ENCODE measurements at regions not wholly inside any gene's neighbourhood (a gene's known extent, or its start where the extent isn't known, plus 50 kb on each side); places are given as distances from the start of the nearest gene placed in this dataset.

DNA sequence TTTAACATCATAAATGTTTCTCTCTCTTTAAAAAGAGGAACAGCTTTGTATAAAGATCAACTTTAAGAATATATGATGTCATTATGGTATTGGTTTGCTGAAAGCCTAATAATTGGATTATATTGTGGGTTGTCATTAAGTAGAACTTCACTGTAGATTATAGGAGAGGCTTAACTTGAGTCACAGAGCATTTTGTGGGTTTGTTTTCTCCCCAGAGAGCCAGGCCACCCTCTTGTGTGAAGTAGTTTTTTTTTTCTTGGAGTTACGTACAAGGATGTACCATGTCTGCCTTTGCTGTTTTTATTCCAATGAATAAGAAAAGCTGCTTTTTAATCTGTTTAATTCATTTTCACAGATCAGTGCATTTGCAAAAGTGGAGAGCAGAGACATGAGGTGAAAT is 354.8 kb upstream of the TBL1XR1 start:
- DNase-seq (ENCODE audit: low spot score) (no peak), ATAC-seq (ENCODE audit: low FRiP score) (no peak)
- TF ChIP-seq, protein P1, sequence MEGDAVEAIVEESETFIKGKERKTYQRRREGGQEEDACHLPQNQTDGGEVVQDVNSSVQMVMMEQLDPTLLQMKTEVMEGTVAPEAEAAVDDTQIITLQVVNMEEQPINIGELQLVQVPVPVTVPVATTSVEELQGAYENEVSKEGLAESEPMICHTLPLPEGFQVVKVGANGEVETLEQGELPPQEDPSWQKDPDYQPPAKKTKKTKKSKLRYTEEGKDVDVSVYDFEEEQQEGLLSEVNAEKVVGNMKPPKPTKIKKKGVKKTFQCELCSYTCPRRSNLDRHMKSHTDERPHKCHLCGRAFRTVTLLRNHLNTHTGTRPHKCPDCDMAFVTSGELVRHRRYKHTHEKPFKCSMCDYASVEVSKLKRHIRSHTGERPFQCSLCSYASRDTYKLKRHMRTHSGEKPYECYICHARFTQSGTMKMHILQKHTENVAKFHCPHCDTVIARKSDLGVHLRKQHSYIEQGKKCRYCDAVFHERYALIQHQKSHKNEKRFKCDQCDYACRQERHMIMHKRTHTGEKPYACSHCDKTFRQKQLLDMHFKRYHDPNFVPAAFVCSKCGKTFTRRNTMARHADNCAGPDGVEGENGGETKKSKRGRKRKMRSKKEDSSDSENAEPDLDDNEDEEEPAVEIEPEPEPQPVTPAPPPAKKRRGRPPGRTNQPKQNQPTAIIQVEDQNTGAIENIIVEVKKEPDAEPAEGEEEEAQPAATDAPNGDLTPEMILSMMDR (IDR thresholded peaks at IDR 0.05): no peak

DNA sequence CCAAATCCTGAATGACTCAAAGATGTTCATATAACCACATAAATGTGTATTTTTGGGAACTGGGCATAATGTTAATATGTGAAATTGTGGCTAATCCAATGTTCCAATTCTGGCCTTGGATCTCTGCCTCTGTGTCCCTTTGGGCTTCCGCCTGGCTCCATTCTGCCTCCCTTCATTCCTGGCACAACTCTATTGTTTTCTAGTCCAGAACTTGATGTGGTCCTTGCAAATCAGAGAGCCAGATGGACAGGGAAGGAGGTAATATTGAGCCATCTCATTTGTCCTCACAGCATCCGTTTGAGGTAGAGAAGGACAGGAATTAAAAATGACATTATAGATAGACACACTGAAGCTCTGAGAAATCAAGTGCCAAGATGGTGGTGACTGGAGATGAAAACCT is 355.7 kb upstream of the TBL1XR1 start:
- TF ChIP-seq, protein P1 (IDR thresholded peaks at IDR 0.05): no peak
- DNase-seq (ENCODE audit: low spot score) (no peak), ATAC-seq (ENCODE audit: low FRiP score) (no peak)

DNA sequence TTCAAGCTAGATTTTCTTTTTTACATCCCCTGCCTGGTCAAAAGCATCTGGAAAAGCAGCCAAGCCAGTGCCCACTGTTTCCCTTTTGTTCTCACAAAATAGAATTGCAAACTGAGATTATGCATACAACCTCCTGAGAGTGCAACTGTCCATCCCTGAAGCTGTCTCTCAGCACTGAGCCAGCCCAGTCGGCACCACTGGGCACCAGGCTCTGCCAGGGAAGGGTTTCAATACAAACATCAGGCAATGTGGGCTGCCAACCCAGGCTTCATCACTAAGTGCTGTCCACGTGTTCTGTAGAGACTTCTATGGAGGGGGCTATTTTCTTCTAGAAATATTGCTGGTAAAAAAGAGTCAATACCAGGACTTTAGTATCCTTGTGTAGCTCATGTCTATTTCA is 356.3 kb upstream of the TBL1XR1 start:
- TF ChIP-seq, protein P1 (IDR thresholded peaks at IDR 0.05): no peak
- ATAC-seq (ENCODE audit: low FRiP score): no peak
- DNase-seq (ENCODE audit: low spot score): no peak

DNA sequence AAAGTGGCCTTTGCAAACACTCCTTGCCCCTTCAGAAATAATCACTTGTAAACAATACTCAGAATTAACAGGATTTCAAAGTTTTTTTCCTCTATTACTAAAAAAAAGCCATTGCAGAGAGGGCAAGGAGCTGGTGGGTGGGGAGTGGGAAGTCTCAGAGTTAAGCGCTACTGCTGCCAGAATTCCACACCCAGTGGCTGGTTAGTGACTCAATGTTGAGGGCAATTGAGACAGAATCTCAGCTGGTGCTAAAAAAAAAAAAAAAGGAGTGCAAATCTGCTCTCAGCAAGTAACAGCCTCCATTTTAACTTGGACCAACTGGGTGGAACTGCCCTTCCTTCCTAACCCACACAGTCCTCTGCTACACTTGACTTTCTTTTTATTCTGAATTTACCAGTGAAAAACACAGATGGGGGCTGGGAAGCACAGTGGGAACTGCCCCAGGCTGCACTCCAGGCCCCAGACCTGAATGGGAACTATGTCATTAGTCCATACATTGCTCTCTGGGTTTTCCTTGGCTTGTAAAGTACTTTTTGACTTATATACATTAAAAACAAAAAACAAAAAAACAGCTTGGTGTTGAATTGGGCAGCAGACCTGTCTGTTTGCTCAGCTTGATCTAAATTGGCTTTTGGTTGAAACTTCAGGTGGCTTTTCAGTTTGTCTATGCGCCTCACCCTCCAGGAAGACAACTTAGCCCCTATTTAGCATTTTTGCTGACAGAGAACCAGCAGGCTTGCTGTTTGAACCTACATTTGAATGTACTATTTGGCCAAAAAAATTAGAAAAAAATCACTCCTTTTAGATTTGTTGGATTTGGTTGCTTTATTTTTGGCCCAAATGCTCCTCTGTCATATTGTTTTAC is 357.8 kb upstream of the TBL1XR1 start:
- DNase-seq (ENCODE audit: low spot score) (no peak), ATAC-seq (ENCODE audit: low FRiP score) (peak; percentile 37)
- TF ChIP-seq, protein P1 (IDR thresholded peaks at IDR 0.05): no peak

DNA sequence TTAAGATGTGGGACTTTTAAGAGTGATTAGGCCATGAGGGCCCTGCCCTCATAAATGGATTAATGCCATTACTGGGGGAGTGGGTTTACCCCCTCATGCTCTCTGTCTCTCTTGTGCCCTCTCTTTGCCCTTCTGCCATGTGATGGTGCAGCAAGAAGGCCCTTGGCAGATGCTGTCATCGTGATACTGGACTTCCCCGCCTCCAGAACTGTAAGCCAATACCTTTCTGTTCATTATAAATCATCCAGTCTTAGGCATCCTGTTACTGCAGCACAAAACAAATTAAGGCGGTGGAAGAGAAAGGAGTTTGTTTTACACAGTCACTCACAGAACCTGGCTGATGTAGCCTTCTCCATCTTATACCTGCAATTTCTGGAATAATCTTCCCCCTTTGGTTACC is 360.3 kb upstream of the TBL1XR1 start:
- TF ChIP-seq, protein P1 (IDR thresholded peaks at IDR 0.05): no peak
- ATAC-seq (ENCODE audit: low FRiP score) (no peak), DNase-seq (ENCODE audit: low spot score) (no peak)

DNA sequence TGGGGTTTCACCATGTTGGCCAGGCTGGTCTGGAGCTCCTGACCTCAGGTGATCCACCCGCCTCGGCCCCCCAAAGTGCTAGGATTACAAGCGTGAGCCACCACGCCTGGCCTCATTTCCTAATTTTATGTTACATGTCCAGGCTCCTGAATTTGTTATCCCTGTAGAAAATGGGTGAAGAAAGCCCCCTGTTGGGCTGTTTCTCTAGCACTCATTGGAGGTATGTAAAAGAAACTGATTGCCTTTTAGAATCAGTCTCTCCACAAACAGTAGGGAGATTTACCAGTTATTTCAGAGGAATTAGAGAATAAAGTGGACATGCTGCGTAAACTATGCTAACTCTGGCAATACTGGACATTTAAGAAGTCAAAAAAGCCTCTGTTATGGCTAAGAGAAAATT is 364.1 kb upstream of the TBL1XR1 start:
- DNase-seq (ENCODE audit: low spot score) (no peak), ATAC-seq (ENCODE audit: low FRiP score) (no peak)
- TF ChIP-seq, protein P1 (IDR thresholded peaks at IDR 0.05): no peak

DNA sequence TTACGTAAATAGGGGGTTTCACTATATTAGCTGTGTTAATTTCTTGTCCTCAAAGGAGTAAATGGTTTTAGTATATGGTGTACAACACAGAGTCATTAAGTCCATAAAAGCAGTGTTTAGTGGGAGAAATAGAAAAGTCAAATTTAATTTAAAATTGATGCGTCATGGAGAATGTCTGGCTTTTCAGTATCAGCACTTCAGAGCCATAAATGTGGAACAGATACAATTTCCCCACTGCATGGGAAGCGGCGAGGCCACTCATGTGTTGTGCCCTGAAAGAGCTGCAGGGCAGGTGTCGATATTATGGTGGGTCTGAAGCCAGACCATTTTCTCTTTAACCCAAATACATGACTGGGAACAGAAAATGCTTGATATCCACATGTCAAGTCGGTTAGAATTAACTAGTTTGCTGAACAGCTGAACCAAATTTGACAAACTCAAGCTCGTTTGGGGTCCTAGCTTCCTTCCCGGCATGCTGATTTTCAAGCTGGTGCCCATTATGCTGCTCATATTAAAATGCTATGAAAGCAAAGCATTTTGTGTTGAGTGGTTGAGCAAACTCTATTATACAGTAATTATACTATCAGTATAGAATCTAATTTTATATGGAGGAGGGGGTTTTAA is 364.6 kb upstream of the TBL1XR1 start:
- ATAC-seq (ENCODE audit: low FRiP score) (no peak), DNase-seq (ENCODE audit: low spot score) (no peak)
- TF ChIP-seq, protein P1 (IDR thresholded peaks at IDR 0.05): no peak

Measured in omental fat pad (tissue), 3 donors.